ENCODE measurements at regions not wholly inside any gene's neighbourhood (a gene's known extent, or its start where the extent isn't known, plus 50 kb on each side); places are given as distances from the start of the nearest gene placed in this dataset.

DNA sequence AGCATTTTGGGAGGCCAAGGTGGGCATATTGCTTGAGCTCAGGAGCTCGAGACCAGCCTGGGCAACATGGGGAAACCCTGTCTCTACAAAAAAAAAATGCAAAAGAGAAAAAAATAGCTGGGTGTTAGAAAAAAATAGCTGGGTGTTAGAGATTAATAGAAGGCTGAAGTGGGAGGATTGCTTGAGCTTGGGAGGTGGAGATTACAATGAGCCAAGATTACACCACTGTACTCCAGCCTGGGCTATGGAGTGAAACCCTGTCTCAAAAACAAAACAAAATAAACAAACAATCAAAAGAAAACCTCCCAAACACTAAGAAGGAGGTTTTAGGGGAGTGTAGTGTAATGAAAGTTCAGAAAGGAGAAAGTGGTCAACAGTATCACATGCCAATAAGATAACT lies 202.1 kb downstream of the FLRT2 start:
- H3K4me1 ChIP-seq (ENCODE audit: insufficient read depth, low read length): no peaks in the 10 kb centered on the region
- peaks cover 34% of the 10 kb centered on the region for H3K9me3 ChIP-seq (ENCODE audit: low read length)
- CTCF ChIA-PET (ENCODE audit: low intra/inter-chr PET ratio, low total read pairs): no interaction called here
- intact Hi-C loops (cut with micrococcal nuclease; ENCODE audit: unreplicated experiment): no loop called here
- no peaks in the 10 kb centered on the region for H3K27me3 ChIP-seq (ENCODE audit: control insufficient read depth in 1 of 2, insufficient read depth in 2 of 2, low read length in 2 of 2)
- POLR2A ChIA-PET: no interaction called here
- no TSS peak for BruUV-seq (replicated peaks)
- H3K9ac ChIP-seq (ENCODE audit: insufficient read depth, low read depth, low read length): no peak overlapping the region
- in situ Hi-C loops (cut with HindIII; ENCODE audit: extremely low pct_ligation_motif_present, low pct_unique_long_range_greater_than_20kb): no loop called here
- no peak overlapping the region for H3K27ac ChIP-seq (ENCODE audit: extremely low read length, insufficient read depth, low read length)
- H3K36me3 ChIP-seq (replicated peaks in 1 of 2; ENCODE audit: control insufficient read depth in 1 of 2, insufficient read depth in 2 of 2, low read length in 2 of 2): no peaks in the 10 kb centered on the region
- TF ChIP-seq, protein P1, sequence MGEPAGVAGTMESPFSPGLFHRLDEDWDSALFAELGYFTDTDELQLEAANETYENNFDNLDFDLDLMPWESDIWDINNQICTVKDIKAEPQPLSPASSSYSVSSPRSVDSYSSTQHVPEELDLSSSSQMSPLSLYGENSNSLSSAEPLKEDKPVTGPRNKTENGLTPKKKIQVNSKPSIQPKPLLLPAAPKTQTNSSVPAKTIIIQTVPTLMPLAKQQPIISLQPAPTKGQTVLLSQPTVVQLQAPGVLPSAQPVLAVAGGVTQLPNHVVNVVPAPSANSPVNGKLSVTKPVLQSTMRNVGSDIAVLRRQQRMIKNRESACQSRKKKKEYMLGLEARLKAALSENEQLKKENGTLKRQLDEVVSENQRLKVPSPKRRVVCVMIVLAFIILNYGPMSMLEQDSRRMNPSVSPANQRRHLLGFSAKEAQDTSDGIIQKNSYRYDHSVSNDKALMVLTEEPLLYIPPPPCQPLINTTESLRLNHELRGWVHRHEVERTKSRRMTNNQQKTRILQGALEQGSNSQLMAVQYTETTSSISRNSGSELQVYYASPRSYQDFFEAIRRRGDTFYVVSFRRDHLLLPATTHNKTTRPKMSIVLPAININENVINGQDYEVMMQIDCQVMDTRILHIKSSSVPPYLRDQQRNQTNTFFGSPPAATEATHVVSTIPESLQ (CRISPR knock-in tag; conservative IDR thresholded peaks at IDR 0.05): no peak
- TF ChIP-seq ZNF260 (CRISPR knock-in tag; IDR thresholded peaks at IDR 0.05; ENCODE audit: borderline replicate concordance, low read depth) (no peak), ZNF547 (CRISPR knock-in tag; IDR thresholded peaks at IDR 0.05) (no peak), ZNF431 (CRISPR knock-in tag; IDR thresholded peaks at IDR 0.05; ENCODE audit: borderline replicate concordance, low read depth) (no peak), ZFP1 (CRISPR knock-in tag; IDR thresholded peaks at IDR 0.05) (no peak)
- TF ChIP-seq, protein P2, sequence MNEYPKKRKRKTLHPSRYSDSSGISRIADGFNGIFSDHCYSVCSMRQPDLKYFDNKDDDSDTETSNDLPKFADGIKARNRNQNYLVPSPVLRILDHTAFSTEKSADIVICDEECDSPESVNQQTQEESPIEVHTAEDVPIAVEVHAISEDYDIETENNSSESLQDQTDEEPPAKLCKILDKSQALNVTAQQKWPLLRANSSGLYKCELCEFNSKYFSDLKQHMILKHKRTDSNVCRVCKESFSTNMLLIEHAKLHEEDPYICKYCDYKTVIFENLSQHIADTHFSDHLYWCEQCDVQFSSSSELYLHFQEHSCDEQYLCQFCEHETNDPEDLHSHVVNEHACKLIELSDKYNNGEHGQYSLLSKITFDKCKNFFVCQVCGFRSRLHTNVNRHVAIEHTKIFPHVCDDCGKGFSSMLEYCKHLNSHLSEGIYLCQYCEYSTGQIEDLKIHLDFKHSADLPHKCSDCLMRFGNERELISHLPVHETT (CRISPR knock-in tag; conservative IDR thresholded peaks at IDR 0.05): no peak
- no peak overlapping the region for H2AFZ ChIP-seq (ENCODE audit: low read length)
- H3K4me2 ChIP-seq (ENCODE audit: low read depth, low read length): no peak overlapping the region
- 4% methylated on average over 1 of the region's 1 CpG for WGBS (ENCODE audit: low lambda C conversion rate)
- H4K20me1 ChIP-seq (ENCODE audit: insufficient read depth, low read length): no peaks in the 10 kb centered on the region
- H3K4me3 ChIP-seq (replicated peaks in 1 of 3; ENCODE audit: insufficient read depth in 1 of 3, low read depth in 2 of 3, low read length in 3 of 3): no peak overlapping the region
- ATAC-seq: no peak
- no peaks in the 10 kb centered on the region for H3K79me2 ChIP-seq (ENCODE audit: insufficient read depth, low read length)
- no peak for FAIRE-seq
- no peak for DNase-seq (ENCODE audit: low spot score)

GRCh38 chr14:85731186-85731585 lies 201.2 kb downstream of the FLRT2 start:
- no peak for ATAC-seq
- CTCF ChIA-PET (ENCODE audit: low intra/inter-chr PET ratio, low total read pairs): no interaction called here
- Histone ChIP-seq H3K36me3 (replicated peaks in 1 of 2; ENCODE audit: control insufficient read depth in 1 of 2, insufficient read depth in 2 of 2, low read length in 2 of 2) (no peaks in the 10 kb centered on the region), H3K27ac (ENCODE audit: extremely low read length, insufficient read depth, low read length) (no peak overlapping the region), H3K27me3 (ENCODE audit: control insufficient read depth in 1 of 2, insufficient read depth in 2 of 2, low read length in 2 of 2) (no peaks in the 10 kb centered on the region), H4K20me1 (ENCODE audit: insufficient read depth, low read length) (no peaks in the 10 kb centered on the region), H3K79me2 (ENCODE audit: insufficient read depth, low read length) (no peaks in the 10 kb centered on the region), H3K4me2 (ENCODE audit: low read depth, low read length) (no peak overlapping the region), H3K4me1 (ENCODE audit: insufficient read depth, low read length) (no peaks in the 10 kb centered on the region), H3K9me3 (ENCODE audit: low read length) (peaks cover 39% of the 10 kb centered on the region), H3K4me3 (replicated peaks in 1 of 3; ENCODE audit: insufficient read depth in 1 of 3, low read depth in 2 of 3, low read length in 3 of 3) (no peak overlapping the region), H3K9ac (ENCODE audit: insufficient read depth, low read depth, low read length) (no peak overlapping the region), H2AFZ (ENCODE audit: low read length) (no peak overlapping the region)
- in situ Hi-C loops (cut with HindIII; ENCODE audit: extremely low pct_ligation_motif_present, low pct_unique_long_range_greater_than_20kb): no loop called here
- POLR2A ChIA-PET: no interaction called here
- DNase-seq (ENCODE audit: low spot score): no peak
- no TSS peak for BruUV-seq (replicated peaks)
- intact Hi-C loops (cut with micrococcal nuclease; ENCODE audit: unreplicated experiment): no loop called here
- no peak for FAIRE-seq
- TF ChIP-seq ZMYM3 (CRISPR knock-in tag; IDR thresholded peaks at IDR 0.05) (no peak), UBTF (CRISPR knock-in tag; IDR thresholded peaks at IDR 0.05) (no peak), FOXA1 (IDR thresholded peaks at IDR 0.05) (no peak), FOXA1 (CRISPR knock-in tag; IDR thresholded peaks at IDR 0.05) (no peak), ZKSCAN5 (CRISPR knock-in tag; IDR thresholded peaks at IDR 0.05) (no peak), MTF2 (CRISPR knock-in tag; IDR thresholded peaks at IDR 0.05; ENCODE audit: borderline replicate concordance) (no peak), ZSCAN29 (CRISPR knock-in tag; conservative IDR thresholded peaks at IDR 0.05) (no peak), ZNF326 (CRISPR knock-in tag; IDR thresholded peaks at IDR 0.05; ENCODE audit: borderline replicate concordance) (no peak), GTF2F1 (IDR thresholded peaks at IDR 0.05; ENCODE audit: low read length) (no peak), ZNF737 (CRISPR knock-in tag; IDR thresholded peaks at IDR 0.05; ENCODE audit: borderline replicate concordance) (no peak), SNAI1 (CRISPR knock-in tag; IDR thresholded peaks at IDR 0.05; ENCODE audit: borderline replicate concordance) (no peak)
